Body of pancreas (tissue), 4 donors: ENCODE measurements at regions not wholly inside any gene's neighbourhood (a gene's known extent, or its start where the extent isn't known, plus 50 kb on each side); places are given as distances from the start of the nearest gene placed in this dataset.

Source experiments
- ATAC-seq: fragments of 150-250 bp; one replicate; pipeline ENCODE4 v1.9.1; 2016
- DNase-seq, 4 donors: peaks; one replicate each; pipeline ENCODE4 v3.0.0-alpha.2; 2019
- H3K27ac ChIP-seq, 4 donors: fragments of 200-600 bp; sonication (generic); 1 replicate in 3 of 4; 2 replicates in 1 of 4; pipeline versions ENCODE4 v1.5.1 to v1.6.1; 2016 to 2019; ENCODE audit warnings: mild to moderate bottlenecking in 1 of 4, mixed read lengths in 1 of 4, moderate library complexity in 1 of 4
- H3K27me3 ChIP-seq, 2 donors: fragments of 200-600 bp; sonication (generic); one replicate each; pipeline ENCODE4 v1.6.0; 2016; ENCODE audit warnings: mild to moderate bottlenecking in 1 of 2
- H3K36me3 ChIP-seq, 2 donors: fragments of 200-600 bp; sonication (generic); replicated peaks in 1 of 2; 2 replicates each; pipeline ENCODE4 v1.5.1; 2016; ENCODE audit warnings: low read depth in 2 of 2; ENCODE audit not compliant: insufficient read depth in 1 of 2
- H3K4me1 ChIP-seq: fragments of 200-600 bp; sonication (generic); one replicate; pipeline ENCODE4 v1.6.0; 2016
- H3K4me3 ChIP-seq, 2 donors: fragments of 200-600 bp; sonication (generic); 1 replicate in 1 of 2; 2 replicates in 1 of 2; pipeline ENCODE4 v1.5.1; 2016 to 2019
- H3K9me3 ChIP-seq, 3 donors: fragments of 200-600 bp; sonication (generic); 1 replicate in 2 of 3; 2 replicates in 1 of 3; pipeline ENCODE4 v1.5.1; 2016
- POLR2A ChIP-seq, 3 donors: fragments of 450-650 bp; IDR thresholded peaks; one replicate each; pipeline ENCODE4 v1.6.1; 2016; ENCODE audit warnings: antibody characterized with exemption in 3 of 3, mild to moderate bottlenecking in 2 of 3
- WGBS, 2 donors: methylation state at CpG; one replicate each; pipeline ENCODE4 v1.1.5; 2017; 5-methylcytosine and 5-hydroxymethylcytosine counted together
- intact Hi-C: fragments of 100-400 bp; cut with DNase I; formaldehyde crosslinking; loops from one replicate; pipeline ENCODE4 v1.15.1; 2023
- TF ChIP-seq, protein P1 (sequence below), 7 experiments: fragments of 450-650 bp in 4 of 7; fragments of 200-600 bp in 3 of 7; sonication (generic) in 3 of 7; IDR thresholded peaks; one replicate each; pipeline ENCODE4 v1.5.1; 2016 to 2019; ENCODE audit warnings: antibody characterized with exemption in 7 of 7

DNA sequence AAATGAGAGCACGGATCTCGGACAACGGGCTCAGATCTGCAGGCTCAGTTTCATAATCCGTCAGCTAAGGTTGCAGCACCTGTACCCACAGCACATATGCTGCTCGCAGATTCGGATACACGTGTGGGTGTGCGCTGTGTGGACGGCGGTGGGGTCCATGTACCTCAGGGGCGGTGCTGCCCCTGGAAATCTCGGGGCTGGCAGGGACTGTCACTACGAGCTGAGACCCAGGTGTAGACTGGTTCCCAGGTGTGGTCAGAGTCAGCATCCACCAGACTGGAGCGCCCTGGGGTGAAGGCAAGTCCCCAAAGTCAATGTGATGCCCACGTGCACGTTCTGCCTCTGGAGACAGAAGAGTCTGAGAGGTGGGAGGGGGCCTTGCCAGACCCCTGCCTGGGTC lies 989.3 kb downstream of the BRD1 start:
- H3K4me1 ChIP-seq, result no peaks in the 10 kb centered on the region
- no peaks in the 10 kb centered on the region for H3K36me3 ChIP-seq
- H3K27me3 ChIP-seq, result peaks cover 0 to 3% of the 10 kb centered on the region in 2 donors
- H3K4me3 ChIP-seq, result no peak overlapping the region
- intact Hi-C loops, result no loop called here
- no peaks in the 10 kb centered on the region for H3K9me3 ChIP-seq
- TF ChIP-seq, protein P1, sequence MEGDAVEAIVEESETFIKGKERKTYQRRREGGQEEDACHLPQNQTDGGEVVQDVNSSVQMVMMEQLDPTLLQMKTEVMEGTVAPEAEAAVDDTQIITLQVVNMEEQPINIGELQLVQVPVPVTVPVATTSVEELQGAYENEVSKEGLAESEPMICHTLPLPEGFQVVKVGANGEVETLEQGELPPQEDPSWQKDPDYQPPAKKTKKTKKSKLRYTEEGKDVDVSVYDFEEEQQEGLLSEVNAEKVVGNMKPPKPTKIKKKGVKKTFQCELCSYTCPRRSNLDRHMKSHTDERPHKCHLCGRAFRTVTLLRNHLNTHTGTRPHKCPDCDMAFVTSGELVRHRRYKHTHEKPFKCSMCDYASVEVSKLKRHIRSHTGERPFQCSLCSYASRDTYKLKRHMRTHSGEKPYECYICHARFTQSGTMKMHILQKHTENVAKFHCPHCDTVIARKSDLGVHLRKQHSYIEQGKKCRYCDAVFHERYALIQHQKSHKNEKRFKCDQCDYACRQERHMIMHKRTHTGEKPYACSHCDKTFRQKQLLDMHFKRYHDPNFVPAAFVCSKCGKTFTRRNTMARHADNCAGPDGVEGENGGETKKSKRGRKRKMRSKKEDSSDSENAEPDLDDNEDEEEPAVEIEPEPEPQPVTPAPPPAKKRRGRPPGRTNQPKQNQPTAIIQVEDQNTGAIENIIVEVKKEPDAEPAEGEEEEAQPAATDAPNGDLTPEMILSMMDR (IDR thresholded peaks at IDR 0.05), result no peak
- no peak for TF ChIP-seq POLR2A (IDR thresholded peaks at IDR 0.05)
- no peak for ATAC-seq
- WGBS, 2 donors, result 59 to 71% methylated on average over 5 to 16 of the region's 16 CpGs
- DNase-seq, result no peak
- no peak overlapping the region for H3K27ac ChIP-seq

DNA sequence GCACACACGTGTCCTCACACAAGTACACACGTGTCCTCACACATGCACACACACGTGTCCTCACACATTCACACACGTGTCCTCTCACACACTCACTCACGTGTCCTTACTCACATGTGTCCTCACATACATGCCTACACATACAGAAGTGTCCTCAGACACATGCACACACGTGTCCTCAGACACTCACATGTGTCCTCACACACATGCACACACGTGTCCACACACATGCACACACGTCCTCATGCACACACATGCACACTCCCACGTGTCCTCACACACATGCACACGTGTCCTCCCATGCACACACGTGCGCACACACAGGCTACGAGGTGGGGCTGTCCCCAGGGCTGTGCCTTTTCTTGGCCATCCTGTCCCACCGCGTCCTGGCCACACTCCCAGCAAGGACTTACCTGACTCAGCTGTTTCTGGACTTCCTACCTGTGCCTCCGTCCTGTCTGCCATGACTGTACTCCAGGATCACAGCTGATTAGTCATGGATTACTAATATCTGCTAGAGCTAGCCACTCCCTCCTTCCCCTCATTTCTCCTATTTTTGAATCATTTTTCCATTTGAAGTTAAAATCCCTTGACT lies 990.2 kb downstream of the BRD1 start:
- TF ChIP-seq POLR2A (IDR thresholded peaks at IDR 0.05), result no peak
- TF ChIP-seq, protein P1 (IDR thresholded peaks at IDR 0.05), result no peak
- Histone ChIP-seq H3K4me3 (no peak overlapping the region), H3K27me3 (peaks cover 0 to 3% of the 10 kb centered on the region in 2 donors), H3K9me3 (no peaks in the 10 kb centered on the region), H3K36me3 (no peaks in the 10 kb centered on the region), H3K27ac (no peak overlapping the region), H3K4me1 (no peaks in the 10 kb centered on the region)
- DNase-seq (no peak), ATAC-seq (no peak)
- intact Hi-C loops, result no loop called here
- WGBS, 2 donors, result 60 to 61% methylated on average over 16 of the region's 16 CpGs

DNA sequence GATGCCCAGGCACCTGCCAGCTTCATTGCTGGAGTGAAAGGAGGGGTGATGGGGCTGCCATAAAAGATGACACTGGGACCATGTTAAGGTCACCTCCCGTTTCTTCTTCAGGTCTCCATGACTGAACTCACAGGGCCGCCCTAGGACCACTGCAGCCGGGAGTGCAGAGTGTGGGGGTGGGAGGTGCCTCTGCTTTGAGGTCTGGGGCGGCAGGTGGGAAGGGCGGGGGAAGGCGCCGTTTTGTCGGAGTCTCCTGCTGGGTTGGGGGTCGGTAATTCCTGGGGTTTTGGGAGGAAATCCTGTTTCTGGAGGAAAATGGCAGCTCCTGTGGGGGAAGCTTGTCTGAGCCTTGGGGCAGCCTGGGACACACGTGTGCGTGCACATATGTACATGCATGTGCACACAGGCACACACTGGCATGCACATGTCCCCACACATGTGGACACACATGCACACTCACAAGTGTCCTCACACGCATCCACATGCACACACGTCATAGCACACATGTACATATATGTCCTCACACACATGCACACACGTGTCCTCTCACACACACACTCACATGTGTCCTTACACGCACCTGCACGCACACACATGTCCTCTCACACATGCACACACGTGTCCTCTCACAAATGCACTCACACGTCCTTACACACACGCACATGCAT lies 990.9 kb downstream of the BRD1 start:
- no peaks in the 10 kb centered on the region for H3K9me3 ChIP-seq
- peaks cover 0 to 3% of the 10 kb centered on the region in 2 donors for H3K27me3 ChIP-seq
- DNase-seq (no peak), ATAC-seq (no peak)
- TF ChIP-seq, protein P1 (IDR thresholded peaks at IDR 0.05), result no peak
- TF ChIP-seq POLR2A (IDR thresholded peaks at IDR 0.05), result no peak
- H3K4me3 ChIP-seq, result no peak overlapping the region
- intact Hi-C loops, result no loop called here
- H3K27ac ChIP-seq, result no peak overlapping the region
- H3K36me3 ChIP-seq, result no peaks in the 10 kb centered on the region
- 61 to 80% methylated on average over 19 of the region's 19 CpGs for WGBS, 2 donors
- no peaks in the 10 kb centered on the region for H3K4me1 ChIP-seq

DNA sequence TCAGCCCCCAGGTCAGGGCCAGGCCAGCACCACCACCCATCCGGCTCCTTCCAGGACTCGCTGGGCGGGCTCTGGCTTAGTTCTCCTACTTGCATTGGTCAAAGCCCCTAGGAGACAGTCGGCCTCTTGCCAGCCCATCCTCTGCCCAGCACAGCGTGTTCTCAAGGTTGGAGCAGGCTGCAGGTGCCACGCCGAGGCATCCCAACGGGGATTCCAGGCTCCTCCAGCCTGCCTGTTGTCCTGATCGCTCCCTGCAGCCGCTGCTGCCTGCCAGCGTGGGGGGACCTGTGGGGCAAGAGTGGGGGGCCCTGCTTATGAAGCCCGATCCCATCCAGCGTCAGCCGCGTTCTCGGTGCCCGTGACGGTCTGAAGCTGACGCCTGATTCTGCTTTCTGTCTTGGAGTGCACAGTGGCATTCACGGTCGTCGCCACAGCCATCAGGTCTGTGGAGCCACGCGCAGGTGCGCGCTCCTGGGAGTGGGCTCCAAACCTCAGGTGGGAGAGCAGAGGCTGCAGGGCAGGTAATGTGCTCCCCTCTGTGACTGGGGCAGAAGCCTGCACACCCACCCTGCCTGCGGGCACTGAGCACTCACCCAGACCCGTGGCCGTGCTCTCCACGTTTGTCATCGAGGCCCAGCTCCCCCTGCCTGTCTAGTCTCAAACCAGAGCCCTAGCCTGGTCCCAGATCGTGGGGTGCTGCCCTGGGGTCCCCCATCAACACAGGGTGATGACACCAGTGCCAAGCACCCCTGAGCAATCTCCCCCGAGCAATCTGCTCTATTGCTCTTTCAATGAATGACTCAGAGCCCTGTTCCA lies 991.6 kb downstream of the BRD1 start:
- intact Hi-C loops, result no loop called here
- 48 to 62% methylated on average over 5 to 32 of the region's 33 CpGs for WGBS, 2 donors
- Histone ChIP-seq H3K27me3 (peaks cover 0 to 3% of the 10 kb centered on the region in 2 donors), H3K9me3 (no peaks in the 10 kb centered on the region), H3K4me1 (no peaks in the 10 kb centered on the region), H3K36me3 (no peaks in the 10 kb centered on the region), H3K27ac (no peak overlapping the region), H3K4me3 (no peak overlapping the region)
- no peak for DNase-seq
- ATAC-seq, result no peak
- TF ChIP-seq, protein P1 (IDR thresholded peaks at IDR 0.05), result no peak
- TF ChIP-seq POLR2A (IDR thresholded peaks at IDR 0.05), result no peak
